ENCODE measurements at regions not wholly inside any gene's neighbourhood (a gene's known extent, or its start where the extent isn't known, plus 50 kb on each side); places are given as distances from the start of the nearest gene placed in this dataset.

GRCh38 chr10:31635415-31636065, 293.1 kb downstream of the ARHGAP12 start:
- DNase-seq: no peak

GRCh38 chr10:31635009-31635408, 293.6 kb downstream of the ARHGAP12 start:
- no peak for DNase-seq

GRCh38 chr10:31630861-31631567, 297.6 kb downstream of the ARHGAP12 start:
- no peak for DNase-seq

- DNase-seq: no peak
These were observed 303.1 kb downstream of the ARHGAP12 start for GRCh38 chr10:31625566-31625965.

GRCh38 chr10:31624611-31625010, 304.0 kb downstream of the ARHGAP12 start:
- no peak for DNase-seq

- DNase-seq: no peak
These were observed 304.7 kb downstream of the ARHGAP12 start for GRCh38 chr10:31623947-31624346.

GRCh38 chr10:31623466-31623865, 304.4 kb downstream of the ZEB1 start:
- DNase-seq: no peak

GRCh38 chr10:31622978-31623377, 304.0 kb downstream of the ZEB1 start:
- no peak for DNase-seq

- DNase-seq: no peak
These were observed 302.7 kb downstream of the ZEB1 start for GRCh38 chr10:31621733-31622132.

- no peak for DNase-seq
These were observed 301.5 kb downstream of the ZEB1 start for GRCh38 chr10:31620226-31621151.

GRCh38 chr10:31619531-31620061, 300.6 kb downstream of the ZEB1 start:
- DNase-seq: no peak

GRCh38 chr10:31618541-31619291, 299.7 kb downstream of the ZEB1 start:
- DNase-seq: no peak

GRCh38 chr10:31617757-31618156, 298.7 kb downstream of the ZEB1 start:
- no peak for DNase-seq

GRCh38 chr10:31617133-31617532, 298.1 kb downstream of the ZEB1 start:
- no peak for DNase-seq

GRCh38 chr10:31615129-31615528, 296.1 kb downstream of the ZEB1 start:
- no peak for DNase-seq

GRCh38 chr10:31614611-31615010, 295.6 kb downstream of the ZEB1 start:
- DNase-seq: no peak

- no peak for DNase-seq
These were observed 293.1 kb downstream of the ZEB1 start for GRCh38 chr10:31612082-31612481.

- DNase-seq: no peak
These were observed 292.1 kb downstream of the ZEB1 start for GRCh38 chr10:31611161-31611560.

GRCh38 chr10:31607481-31607880, 288.5 kb downstream of the ZEB1 start:
- DNase-seq: no peak

GRCh38 chr10:31606841-31607240, 287.8 kb downstream of the ZEB1 start:
- DNase-seq: no peak

GRCh38 chr10:31605861-31606525, 287.0 kb downstream of the ZEB1 start:
- DNase-seq: no peak

- no peak for DNase-seq
These were observed 286.4 kb downstream of the ZEB1 start for GRCh38 chr10:31605426-31605825.

All from effector CD4-positive, alpha-beta T cell (primary cell).